Spleen (tissue), 7 donors: ENCODE measurements at regions not wholly inside any gene's neighbourhood (a gene's known extent, or its start where the extent isn't known, plus 50 kb on each side); places are given as distances from the start of the nearest gene placed in this dataset.

ENCODE experiments used
- POLR2AphosphoS5 ChIP-seq, 3 donors: sonication (generic); formaldehyde crosslinking; IDR thresholded peaks; one replicate each; pipeline ENCODE4 v1.5.1; 2017; ENCODE audit warnings: antibody characterized with exemption in 3 of 3
- TF ChIP-seq, protein P1 (sequence below), 11 experiments: fragments of 200-600 bp in 7 of 11; fragments of 450-650 bp in 4 of 11; sonication (generic) in 4 of 11; IDR thresholded peaks in 8 of 11; conservative IDR thresholded peaks in 3 of 11; 1 replicate in 7 of 11; 2 replicates in 4 of 11; pipeline versions ENCODE4 v1.4.0 to v1.8.0; 2016 to 2021; ENCODE audit warnings: antibody characterized with exemption in 11 of 11, inconsistent platforms in 4 of 11, mild to moderate bottlenecking in 1 of 11
- donor health status: DM: no; HTN: no; CAD: no; lungs with moderate emphysema.
- donor health status: DM: no; HTN: no; CAD: no.
- donor health status: DM: no; HTN: no; CAD: no.

DNA sequence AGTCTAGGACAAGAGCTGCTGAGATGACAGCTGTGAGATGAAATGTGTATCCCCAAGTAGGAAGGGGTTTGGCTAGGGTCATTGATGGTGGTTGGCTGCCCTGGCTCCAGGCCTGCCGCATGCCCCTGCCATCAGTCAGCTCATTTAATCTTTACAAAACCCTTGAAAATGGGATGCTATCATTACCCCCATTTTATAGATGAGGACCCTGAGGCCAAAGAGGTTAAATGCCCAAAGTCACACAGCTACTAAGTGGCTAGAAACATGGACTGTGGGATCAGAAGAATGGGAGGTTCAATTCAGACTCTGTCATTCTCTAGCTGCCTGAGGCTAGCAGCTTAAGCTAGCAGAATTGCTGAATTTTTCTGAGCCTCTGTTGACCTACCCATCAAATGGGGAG lies 198.8 kb downstream of the MAF start:
- TF ChIP-seq, protein P1, sequence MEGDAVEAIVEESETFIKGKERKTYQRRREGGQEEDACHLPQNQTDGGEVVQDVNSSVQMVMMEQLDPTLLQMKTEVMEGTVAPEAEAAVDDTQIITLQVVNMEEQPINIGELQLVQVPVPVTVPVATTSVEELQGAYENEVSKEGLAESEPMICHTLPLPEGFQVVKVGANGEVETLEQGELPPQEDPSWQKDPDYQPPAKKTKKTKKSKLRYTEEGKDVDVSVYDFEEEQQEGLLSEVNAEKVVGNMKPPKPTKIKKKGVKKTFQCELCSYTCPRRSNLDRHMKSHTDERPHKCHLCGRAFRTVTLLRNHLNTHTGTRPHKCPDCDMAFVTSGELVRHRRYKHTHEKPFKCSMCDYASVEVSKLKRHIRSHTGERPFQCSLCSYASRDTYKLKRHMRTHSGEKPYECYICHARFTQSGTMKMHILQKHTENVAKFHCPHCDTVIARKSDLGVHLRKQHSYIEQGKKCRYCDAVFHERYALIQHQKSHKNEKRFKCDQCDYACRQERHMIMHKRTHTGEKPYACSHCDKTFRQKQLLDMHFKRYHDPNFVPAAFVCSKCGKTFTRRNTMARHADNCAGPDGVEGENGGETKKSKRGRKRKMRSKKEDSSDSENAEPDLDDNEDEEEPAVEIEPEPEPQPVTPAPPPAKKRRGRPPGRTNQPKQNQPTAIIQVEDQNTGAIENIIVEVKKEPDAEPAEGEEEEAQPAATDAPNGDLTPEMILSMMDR (IDR thresholded peaks at IDR 0.05 in 8 of 11, conservative IDR thresholded peaks at IDR 0.05 in 3 of 11) = no peak
- no peak for TF ChIP-seq POLR2AphosphoS5 (IDR thresholded peaks at IDR 0.05)
